ENCODE measurements at regions not wholly inside any gene's neighbourhood (a gene's known extent, or its start where the extent isn't known, plus 50 kb on each side); places are given as distances from the start of the nearest gene placed in this dataset.
A peak's percentile ranks its signal among the peaks of the same experiment; 100 is the strongest.

DNA sequence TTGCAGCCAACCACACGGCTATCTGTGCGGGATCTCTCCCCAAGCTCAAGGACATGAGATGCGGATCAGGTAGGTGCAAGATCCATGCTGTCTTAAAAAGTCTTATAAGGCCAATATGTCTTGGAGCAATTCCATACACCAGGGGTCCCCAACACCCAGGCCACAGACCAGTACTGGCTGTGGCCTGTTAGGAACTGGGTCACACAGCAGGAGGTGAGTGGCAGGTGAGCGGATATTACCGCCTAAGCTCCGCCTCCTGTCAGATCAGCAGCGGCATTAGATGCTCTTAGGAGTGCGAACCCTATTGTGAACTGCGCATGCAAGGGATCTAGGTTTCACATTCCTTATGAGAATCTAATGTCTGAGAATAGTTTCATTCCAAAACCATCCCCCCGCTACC lies 68.8 kb upstream of the ZNF599 start:
- DNase-seq, result no peak
- Histone ChIP-seq H3K4me3 (ENCODE audit: low read length) (no peak overlapping the region), H3K9me3 (ENCODE audit: control insufficient read depth, low read depth, low read length) (peaks cover 3% of the 10 kb centered on the region), H3K27ac (ENCODE audit: low read length) (no peak overlapping the region), H3K4me1 (ENCODE audit: control insufficient read depth, insufficient read depth, low read length) (peaks cover 29% of the 10 kb centered on the region), H3K27me3 (ENCODE audit: control insufficient read depth, insufficient read depth, low read length) (no peaks in the 10 kb centered on the region), H3K36me3 (ENCODE audit: control insufficient read depth, insufficient read depth, low read length) (no peaks in the 10 kb centered on the region)
- WGBS (ENCODE audit: insufficient coverage, low lambda C conversion rate), result no CpG with 5 or more reads among the region's 10 CpGs

DNA sequence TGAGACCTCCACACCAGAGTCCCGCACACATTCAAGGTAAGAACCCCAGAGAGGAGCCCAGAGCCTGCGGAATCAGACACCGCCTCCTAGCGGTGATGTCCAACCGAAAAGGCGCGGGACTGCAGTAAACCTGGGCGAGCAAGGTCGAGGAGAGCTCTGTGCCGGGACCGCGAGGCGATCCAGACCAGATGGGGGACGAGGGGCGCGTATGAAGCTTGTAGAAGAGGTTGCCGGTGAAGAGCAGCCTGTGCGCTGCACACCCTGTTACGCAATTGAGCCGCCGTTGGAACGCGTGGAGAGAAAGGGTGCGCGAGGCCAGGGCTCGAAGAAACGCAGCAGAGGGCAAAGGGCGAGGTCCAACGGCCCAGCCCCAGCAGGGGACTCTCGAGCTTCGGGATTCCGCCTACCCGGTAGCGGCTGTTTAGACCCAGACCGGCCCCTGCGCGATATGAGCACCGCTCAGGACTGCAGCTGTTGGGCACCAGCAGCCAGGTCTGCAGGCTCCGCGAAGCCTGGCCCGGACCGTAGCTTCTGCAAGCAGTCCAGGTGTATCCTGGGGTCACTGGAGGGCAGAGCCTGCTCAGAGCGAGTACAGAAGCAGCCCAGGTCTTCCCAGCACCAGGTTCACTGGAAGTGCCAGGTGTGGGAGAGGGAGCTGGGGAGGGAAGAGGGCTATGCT lies 65.9 kb upstream of the ZNF599 start:
- WGBS (ENCODE audit: insufficient coverage, low lambda C conversion rate), result no CpG with 5 or more reads among the region's 43 CpGs
- Histone ChIP-seq H3K4me1 (ENCODE audit: control insufficient read depth, insufficient read depth, low read length) (peaks cover 31% of the 10 kb centered on the region), H3K9me3 (ENCODE audit: control insufficient read depth, low read depth, low read length) (peaks cover 3% of the 10 kb centered on the region), H3K27ac (ENCODE audit: low read length) (peak overlapping the region; percentile 85), H3K27me3 (ENCODE audit: control insufficient read depth, insufficient read depth, low read length) (no peaks in the 10 kb centered on the region), H3K4me3 (ENCODE audit: low read length) (peak overlapping the region; percentile 31), H3K36me3 (ENCODE audit: control insufficient read depth, insufficient read depth, low read length) (no peaks in the 10 kb centered on the region)
- peak; percentile 91 to 96 for DNase-seq

DNA sequence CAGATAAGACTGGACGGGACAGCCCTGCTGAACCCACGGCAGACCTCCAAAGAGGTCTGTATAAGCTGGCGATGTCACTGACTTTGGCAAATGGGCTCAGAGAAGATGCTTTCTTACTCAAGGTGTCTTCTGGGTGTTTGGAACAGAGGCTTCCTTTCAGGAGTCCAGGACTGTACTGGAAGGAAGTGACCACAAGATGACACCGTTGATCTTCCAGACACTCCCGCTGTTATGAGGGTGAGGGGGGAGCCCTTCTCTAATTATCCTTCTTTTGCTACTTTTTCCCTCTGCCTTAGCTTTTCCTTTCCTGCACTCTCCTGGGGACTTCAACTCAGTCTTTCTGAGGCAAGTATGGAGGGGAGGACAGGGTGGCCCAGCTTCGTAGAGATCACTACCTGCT lies 65.2 kb upstream of the ZNF599 start:
- H3K4me3 ChIP-seq (ENCODE audit: low read length), result peak overlapping the region; percentile 31
- H3K27ac ChIP-seq (ENCODE audit: low read length), result peak overlapping the region; percentile 85
- no peak for DNase-seq

DNA sequence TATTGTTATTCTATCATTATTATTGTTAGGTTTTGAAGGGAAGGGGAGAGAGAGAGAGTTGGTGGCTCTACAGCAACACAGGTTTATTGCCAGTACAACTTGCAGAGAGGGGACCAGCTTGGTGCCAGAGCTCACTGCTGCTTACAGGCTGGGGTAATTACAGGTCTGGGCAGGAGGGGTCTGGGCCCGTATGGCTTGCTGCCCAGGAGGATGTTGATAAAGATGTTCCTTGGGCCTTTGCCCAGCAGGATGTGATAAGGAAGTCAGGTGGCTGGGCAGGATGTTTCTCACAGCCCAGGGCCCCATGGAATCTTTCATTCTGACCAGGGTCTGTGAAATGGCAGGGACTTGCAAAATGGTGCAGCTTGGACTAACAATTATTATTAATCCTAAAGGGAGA lies 64.2 kb upstream of the ZNF599 start:
- whole genome bisulfite sequencing (ENCODE audit: insufficient coverage, low lambda C conversion rate), result no CpG with 5 or more reads among the region's 1 CpG
- no peak overlapping the region for H3K4me3 ChIP-seq (ENCODE audit: low read length)
- H3K9me3 ChIP-seq (ENCODE audit: control insufficient read depth, low read depth, low read length), result peaks cover 8% of the 10 kb centered on the region
- no peaks in the 10 kb centered on the region for H3K36me3 ChIP-seq (ENCODE audit: control insufficient read depth, insufficient read depth, low read length)
- no peaks in the 10 kb centered on the region for H3K27me3 ChIP-seq (ENCODE audit: control insufficient read depth, insufficient read depth, low read length)
- H3K27ac ChIP-seq (ENCODE audit: low read length), result peak overlapping the region; percentile 85
- peak; percentile 77 to 91 for DNase-seq
- peaks cover 31% of the 10 kb centered on the region for H3K4me1 ChIP-seq (ENCODE audit: control insufficient read depth, insufficient read depth, low read length)

More for the DNA sequence above, 65.2 kb upstream of the ZNF599 start:
- peaks cover 3% of the 10 kb centered on the region for H3K9me3 ChIP-seq (ENCODE audit: control insufficient read depth, low read depth, low read length)
- no peaks in the 10 kb centered on the region for H3K36me3 ChIP-seq (ENCODE audit: control insufficient read depth, insufficient read depth, low read length)
- peaks cover 31% of the 10 kb centered on the region for H3K4me1 ChIP-seq (ENCODE audit: control insufficient read depth, insufficient read depth, low read length)
- WGBS (ENCODE audit: insufficient coverage, low lambda C conversion rate), result 66% methylated on average over 2 of the region's 6 CpGs
- H3K27me3 ChIP-seq (ENCODE audit: control insufficient read depth, insufficient read depth, low read length), result no peaks in the 10 kb centered on the region

DNA sequence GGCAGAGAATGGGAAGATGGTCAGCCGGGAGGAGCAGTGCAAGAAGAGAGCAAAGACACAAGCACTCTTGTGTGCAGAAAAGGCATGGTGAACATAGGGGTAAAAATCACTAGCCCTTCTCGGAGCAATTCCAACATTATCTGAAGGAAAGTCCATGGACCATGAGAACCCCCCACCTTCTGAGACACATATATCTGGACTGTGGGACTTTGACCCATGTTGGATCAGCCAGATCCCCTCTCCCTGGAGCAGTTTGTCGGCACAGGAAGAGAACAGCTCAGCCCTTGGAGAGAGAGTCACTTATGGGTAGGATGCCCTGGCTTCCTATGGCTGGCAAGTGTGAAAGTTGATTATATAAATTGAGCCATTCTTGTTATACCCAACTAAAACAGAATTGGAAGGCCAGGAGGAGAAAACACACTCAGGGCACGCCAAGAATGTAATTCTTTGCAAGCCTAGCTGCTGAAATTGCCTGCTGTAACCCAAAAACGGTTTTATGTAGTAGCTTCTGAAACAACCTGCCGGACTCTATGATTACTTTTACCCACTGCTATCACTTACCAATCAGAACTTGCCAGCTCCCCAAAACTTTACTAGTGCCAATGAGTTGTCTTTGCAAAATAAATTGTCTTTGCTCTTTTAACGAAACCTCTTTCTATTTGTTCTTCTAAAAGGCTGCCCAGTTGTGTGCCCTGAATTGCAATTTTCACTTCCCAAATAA lies 62.8 kb upstream of the ZNF599 start:
- Histone ChIP-seq H3K27ac (ENCODE audit: low read length) (no peak overlapping the region), H3K4me3 (ENCODE audit: low read length) (no peak overlapping the region), H3K27me3 (ENCODE audit: control insufficient read depth, insufficient read depth, low read length) (no peaks in the 10 kb centered on the region), H3K4me1 (ENCODE audit: control insufficient read depth, insufficient read depth, low read length) (peaks cover 31% of the 10 kb centered on the region), H3K36me3 (ENCODE audit: control insufficient read depth, insufficient read depth, low read length) (no peaks in the 10 kb centered on the region), H3K9me3 (ENCODE audit: control insufficient read depth, low read depth, low read length) (peaks cover 8% of the 10 kb centered on the region)
- 93% methylated on average over 3 of the region's 7 CpGs for WGBS (ENCODE audit: insufficient coverage, low lambda C conversion rate)
- peak in 1 of 2 donors; percentile 70 for DNase-seq

DNA sequence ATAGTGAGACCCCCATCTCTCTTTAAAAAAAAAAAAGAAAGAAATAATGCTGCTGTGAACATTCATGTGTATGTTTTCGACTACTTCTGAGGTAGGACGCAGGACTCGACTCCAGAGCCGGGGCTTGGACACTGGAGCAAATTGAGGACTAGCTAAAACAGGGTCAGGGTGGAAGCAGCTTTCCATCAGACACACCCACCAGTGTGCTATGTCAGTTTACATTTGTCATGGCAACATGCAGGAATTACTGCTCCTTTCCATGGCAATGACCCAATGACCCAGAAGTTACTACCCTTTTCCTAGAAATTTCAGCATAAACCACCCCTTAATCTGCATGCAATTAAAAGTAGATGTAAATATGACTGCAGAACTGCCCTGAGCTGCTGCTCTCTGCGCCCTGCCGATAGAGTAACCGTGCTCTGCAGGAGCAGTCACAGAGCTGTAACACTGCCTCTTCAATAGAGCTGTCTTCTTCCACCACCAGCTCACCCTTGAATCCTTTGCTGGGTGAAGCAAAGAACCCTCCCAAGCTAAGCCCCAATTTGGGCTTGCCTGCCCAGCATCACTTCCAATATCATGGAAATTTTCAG lies 61.6 kb upstream of the ZNF599 start:
- no peak overlapping the region for H3K27ac ChIP-seq (ENCODE audit: low read length)
- WGBS (ENCODE audit: insufficient coverage, low lambda C conversion rate), result no CpG with 5 or more reads among the region's 7 CpGs
- no peaks in the 10 kb centered on the region for H3K27me3 ChIP-seq (ENCODE audit: control insufficient read depth, insufficient read depth, low read length)
- no peak for DNase-seq
- no peaks in the 10 kb centered on the region for H3K36me3 ChIP-seq (ENCODE audit: control insufficient read depth, insufficient read depth, low read length)
- H3K4me1 ChIP-seq (ENCODE audit: control insufficient read depth, insufficient read depth, low read length), result peaks cover 26% of the 10 kb centered on the region
- H3K4me3 ChIP-seq (ENCODE audit: low read length), result no peak overlapping the region
- peaks cover 8% of the 10 kb centered on the region for H3K9me3 ChIP-seq (ENCODE audit: control insufficient read depth, low read depth, low read length)

DNA sequence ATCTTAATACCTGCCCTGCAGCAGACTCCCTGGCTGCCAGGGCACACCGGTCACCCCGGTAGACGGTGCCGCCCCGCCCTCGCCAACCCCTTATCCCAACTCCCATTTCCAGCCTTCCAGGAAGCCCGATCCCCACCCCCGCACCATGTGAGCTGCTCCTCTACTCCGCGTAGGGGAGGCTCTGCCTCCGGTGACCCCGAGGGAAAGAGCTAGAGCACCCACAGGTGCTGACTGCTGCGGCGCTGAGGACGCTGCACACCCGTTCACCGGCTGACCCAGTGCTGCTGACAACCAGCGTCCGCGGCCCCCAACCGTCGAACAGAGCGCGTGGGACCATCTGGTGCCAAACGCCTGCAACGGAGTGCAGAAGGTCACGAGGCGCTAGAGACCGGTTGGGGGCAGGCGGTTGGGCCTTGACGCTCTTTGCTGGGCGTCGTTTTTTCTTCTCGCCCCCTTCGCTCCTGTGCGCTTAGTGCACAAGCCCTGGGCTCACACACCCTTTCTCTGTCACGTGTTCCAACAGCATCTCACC lies 59.6 kb upstream of the ZNF599 start:
- Histone ChIP-seq H3K4me1 (ENCODE audit: control insufficient read depth, insufficient read depth, low read length) (peaks cover 10% of the 10 kb centered on the region), H3K36me3 (ENCODE audit: control insufficient read depth, insufficient read depth, low read length) (no peaks in the 10 kb centered on the region), H3K27ac (ENCODE audit: low read length) (no peak overlapping the region), H3K4me3 (ENCODE audit: low read length) (no peak overlapping the region), H3K9me3 (ENCODE audit: control insufficient read depth, low read depth, low read length) (peaks cover 5% of the 10 kb centered on the region), H3K27me3 (ENCODE audit: control insufficient read depth, insufficient read depth, low read length) (no peaks in the 10 kb centered on the region)
- DNase-seq, result no peak
- WGBS (ENCODE audit: insufficient coverage, low lambda C conversion rate), result 65% methylated on average over 7 of the region's 37 CpGs

DNA sequence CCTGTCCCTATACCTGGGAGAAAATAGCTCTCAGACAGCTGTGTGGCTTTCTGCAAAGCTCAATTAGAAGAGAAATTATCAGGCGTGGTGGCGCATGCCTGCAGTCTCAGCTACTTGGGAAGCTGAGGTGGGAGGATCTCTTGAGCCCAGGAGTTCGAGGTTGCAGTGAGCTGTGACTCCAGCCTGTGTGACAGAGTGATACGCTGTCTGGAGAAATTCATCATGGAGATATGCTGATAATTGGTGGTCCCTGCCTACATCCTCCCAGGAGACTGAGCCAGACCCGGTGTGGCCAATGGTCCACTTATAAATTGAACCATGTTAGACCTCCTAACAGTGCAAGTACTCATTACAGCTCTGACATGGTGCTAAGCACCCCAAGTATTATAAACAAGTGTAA lies 58.7 kb upstream of the ZNF599 start:
- Histone ChIP-seq H3K4me1 (ENCODE audit: control insufficient read depth, insufficient read depth, low read length) (peaks cover 2% of the 10 kb centered on the region), H3K27ac (ENCODE audit: low read length) (no peak overlapping the region), H3K27me3 (ENCODE audit: control insufficient read depth, insufficient read depth, low read length) (no peaks in the 10 kb centered on the region), H3K4me3 (ENCODE audit: low read length) (no peak overlapping the region), H3K9me3 (ENCODE audit: control insufficient read depth, low read depth, low read length) (peaks cover 5% of the 10 kb centered on the region), H3K36me3 (ENCODE audit: control insufficient read depth, insufficient read depth, low read length) (no peaks in the 10 kb centered on the region)
- no peak for DNase-seq
- WGBS (ENCODE audit: insufficient coverage, low lambda C conversion rate), result no CpG with 5 or more reads among the region's 5 CpGs

DNA sequence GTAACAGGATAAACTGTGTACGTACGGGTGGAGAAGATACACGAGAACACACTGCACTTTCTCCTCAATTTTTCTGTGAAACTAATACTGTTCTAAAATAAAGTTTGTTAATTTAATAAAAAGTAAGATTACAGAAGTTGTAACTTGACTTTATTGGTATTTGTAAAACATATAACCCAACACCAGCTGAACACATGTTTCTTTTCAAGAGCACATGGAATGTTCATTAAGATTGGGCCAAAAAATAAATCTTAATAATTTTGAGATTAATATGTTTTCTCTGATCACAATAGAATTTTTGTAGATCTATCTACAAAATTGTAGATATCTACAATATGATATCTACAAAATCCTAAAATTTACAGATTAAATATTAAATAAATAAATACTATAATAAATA lies 55.1 kb upstream of the ZNF599 start:
- peaks cover 5% of the 10 kb centered on the region for H3K9me3 ChIP-seq (ENCODE audit: control insufficient read depth, low read depth, low read length)
- no peaks in the 10 kb centered on the region for H3K36me3 ChIP-seq (ENCODE audit: control insufficient read depth, insufficient read depth, low read length)
- H3K27ac ChIP-seq (ENCODE audit: low read length), result no peak overlapping the region
- H3K27me3 ChIP-seq (ENCODE audit: control insufficient read depth, insufficient read depth, low read length), result no peaks in the 10 kb centered on the region
- no peak overlapping the region for H3K4me3 ChIP-seq (ENCODE audit: low read length)
- no peak for DNase-seq
- H3K4me1 ChIP-seq (ENCODE audit: control insufficient read depth, insufficient read depth, low read length), result no peaks in the 10 kb centered on the region
- WGBS (ENCODE audit: insufficient coverage, low lambda C conversion rate), result 100% methylated on average over 3 of the region's 3 CpGs

DNA sequence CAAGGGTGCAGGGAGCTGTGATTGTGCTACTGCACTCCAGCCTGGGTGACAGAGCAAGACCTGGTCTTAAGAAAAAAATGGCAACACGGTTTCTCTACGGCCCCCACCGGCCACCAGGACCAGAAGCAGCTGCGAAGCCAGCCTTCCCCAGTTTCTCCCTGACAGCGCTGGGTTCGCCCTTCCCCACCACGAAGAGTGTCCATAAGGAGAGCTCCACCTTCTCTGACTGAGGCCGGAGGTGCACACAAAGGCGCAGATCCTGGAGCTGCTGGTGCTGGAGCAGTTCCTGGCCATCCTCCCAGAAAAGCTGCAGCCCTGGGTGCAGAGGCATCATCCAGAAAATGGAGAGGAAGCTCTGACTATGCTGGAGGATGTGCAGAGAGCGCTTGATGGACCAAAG lies 52.2 kb upstream of the ZNF599 start:
- H3K4me3 ChIP-seq (ENCODE audit: low read length), result no peak overlapping the region
- WGBS (ENCODE audit: insufficient coverage, low lambda C conversion rate), result no CpG with 5 or more reads among the region's 10 CpGs

More for the DNA sequence above, 52.2 kb upstream of the ZNF599 start:
- DNase-seq, result no peak
- no peaks in the 10 kb centered on the region for H3K9me3 ChIP-seq (ENCODE audit: control insufficient read depth, low read depth, low read length)
- H3K4me1 ChIP-seq (ENCODE audit: control insufficient read depth, insufficient read depth, low read length), result no peaks in the 10 kb centered on the region
- no peaks in the 10 kb centered on the region for H3K27me3 ChIP-seq (ENCODE audit: control insufficient read depth, insufficient read depth, low read length)
- no peaks in the 10 kb centered on the region for H3K36me3 ChIP-seq (ENCODE audit: control insufficient read depth, insufficient read depth, low read length)
- H3K27ac ChIP-seq (ENCODE audit: low read length), result no peak overlapping the region
